ENCODE measurements at regions not wholly inside any gene's neighbourhood (a gene's known extent, or its start where the extent isn't known, plus 50 kb on each side); places are given as distances from the start of the nearest gene placed in this dataset.

DNA sequence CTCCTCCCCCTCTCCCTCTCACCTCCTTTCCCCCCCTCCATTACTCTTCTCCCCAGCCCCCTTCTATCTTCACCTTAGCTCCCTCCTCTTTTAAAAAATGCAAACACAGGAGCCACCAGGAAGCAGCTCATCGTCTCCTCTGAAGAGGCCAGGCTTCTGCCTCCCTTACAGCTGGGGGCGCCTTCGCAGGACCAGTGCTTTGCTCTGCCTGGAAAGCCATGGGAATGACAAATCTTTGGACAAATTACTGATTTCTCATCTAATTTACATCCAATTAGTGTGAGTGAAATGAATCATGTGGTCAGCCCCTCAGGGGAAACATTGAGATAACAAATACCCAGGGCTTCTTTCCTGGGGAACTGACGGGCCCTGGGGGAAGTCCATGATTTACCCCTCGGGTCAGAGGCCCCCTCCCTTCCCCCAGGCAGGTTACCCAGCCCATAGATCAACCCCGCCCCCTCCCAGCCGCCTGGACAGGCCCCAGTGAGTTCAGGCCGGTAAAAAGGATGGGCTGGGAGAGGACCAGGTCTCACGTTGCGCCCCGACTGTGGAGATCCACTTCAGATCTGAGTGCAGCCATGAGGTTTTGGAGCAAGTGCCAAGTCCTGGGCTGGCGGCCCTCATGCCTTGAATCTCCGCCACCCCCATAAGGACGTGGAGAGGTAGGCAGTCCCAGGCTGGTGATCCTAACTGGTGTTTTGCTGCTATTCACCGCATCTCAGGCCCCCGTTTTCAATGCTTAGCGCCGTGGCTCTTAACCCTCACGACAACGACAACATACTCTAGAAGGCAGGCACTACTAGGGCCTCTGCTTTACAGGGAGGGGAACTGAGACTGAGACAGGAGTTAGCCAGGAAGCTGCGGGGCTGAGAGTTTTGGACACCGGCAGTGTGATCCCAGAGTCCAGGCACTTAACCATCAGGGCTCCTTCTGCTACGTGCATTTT lies 300.8 kb downstream of the RRAGC start:
- Histone ChIP-seq H3K36me3 (ENCODE audit: insufficient read depth, insufficient read length, low read length) (no peaks in the 10 kb centered on the region), H3K9ac (ENCODE audit: insufficient read length, low read depth) (peak overlapping the region; percentile 74)

DNA sequence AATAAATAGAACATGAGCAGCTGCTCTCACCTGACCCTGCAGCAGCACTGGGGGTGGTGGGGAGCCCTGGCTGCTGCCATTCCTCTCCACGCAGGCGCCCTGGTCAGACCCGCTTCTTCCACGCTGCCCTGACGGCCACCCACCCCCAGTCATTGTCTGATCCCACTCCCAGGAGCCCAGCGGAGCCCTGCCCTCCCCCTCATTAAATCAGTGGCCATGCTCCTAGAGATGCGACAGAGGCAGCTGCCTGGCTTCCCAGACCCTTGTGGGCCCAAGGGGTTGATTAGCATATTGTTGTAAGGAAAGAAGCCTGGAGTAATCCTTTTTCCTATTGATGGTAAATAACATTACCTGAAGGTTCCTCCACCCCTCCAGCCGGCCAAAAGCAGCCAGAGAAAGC lies 301.5 kb downstream of the RRAGC start:
- Histone ChIP-seq H3K9ac (ENCODE audit: insufficient read length, low read depth) (peak overlapping the region; percentile 61), H3K4me3 (ENCODE audit: insufficient read length, low read depth) (peak overlapping the region; percentile 6), H3K4me1 (ENCODE audit: insufficient read depth, insufficient read length) (peaks cover 22% of the 10 kb centered on the region), H3K9me3 (ENCODE audit: insufficient read depth, low read length) (no peaks in the 10 kb centered on the region), H3K27me3 (ENCODE audit: insufficient read depth, insufficient read length) (no peaks in the 10 kb centered on the region), H3K36me3 (ENCODE audit: insufficient read depth, insufficient read length, low read length) (no peaks in the 10 kb centered on the region)
- TF ChIP-seq YY1 (IDR thresholded peaks at IDR 0.05; ENCODE audit: insufficient read depth, insufficient read length) (no peak), ZNF274 (IDR thresholded peaks at IDR 0.05; ENCODE audit: low read depth, low read length) (no peak), SUZ12 (IDR thresholded peaks at IDR 0.05; ENCODE audit: extremely low read depth, insufficient read depth, insufficient read length) (no peak)
- DNase-seq (ENCODE audit: low read depth, low spot score), result peak; percentile 59

More for the DNA sequence above, 300.8 kb downstream of the RRAGC start:
- H3K27me3 ChIP-seq (ENCODE audit: insufficient read depth, insufficient read length), result no peaks in the 10 kb centered on the region
- no peaks in the 10 kb centered on the region for H3K9me3 ChIP-seq (ENCODE audit: insufficient read depth, low read length)
- peaks cover 22% of the 10 kb centered on the region for H3K4me1 ChIP-seq (ENCODE audit: insufficient read depth, insufficient read length)
- peak; percentile 71 for DNase-seq (ENCODE audit: low read depth, low spot score)
- TF ChIP-seq SUZ12 (IDR thresholded peaks at IDR 0.05; ENCODE audit: extremely low read depth, insufficient read depth, insufficient read length) (no peak), YY1 (IDR thresholded peaks at IDR 0.05; ENCODE audit: insufficient read depth, insufficient read length) (no peak), ZNF274 (IDR thresholded peaks at IDR 0.05; ENCODE audit: low read depth, low read length) (no peak)
- peak overlapping the region; percentile 41 for H3K4me3 ChIP-seq (ENCODE audit: insufficient read length, low read depth)

DNA sequence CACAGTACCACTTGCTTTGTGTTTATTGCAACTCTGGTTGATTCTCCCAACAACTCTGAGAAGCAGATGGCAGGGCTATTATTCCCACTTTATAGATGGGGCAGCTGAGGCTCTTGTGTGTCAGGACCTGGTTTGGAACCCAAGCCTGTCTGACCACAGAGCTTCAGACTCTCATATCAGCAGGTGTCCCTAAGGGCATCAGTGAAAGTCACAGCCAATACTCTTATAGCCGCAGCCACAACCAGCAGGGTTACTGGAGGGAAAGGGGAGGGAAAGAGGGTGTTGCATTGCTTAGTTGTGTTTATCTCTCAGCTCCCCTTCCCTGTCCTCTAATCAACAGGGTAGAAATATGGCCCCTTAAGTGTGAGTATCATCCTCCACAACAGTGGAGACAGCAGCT lies 304.0 kb downstream of the RRAGC start:
- H3K9me3 ChIP-seq (ENCODE audit: insufficient read depth, low read length), result no peaks in the 10 kb centered on the region
- H3K4me3 ChIP-seq (ENCODE audit: insufficient read length, low read depth), result no peak overlapping the region
- no peak overlapping the region for H3K9ac ChIP-seq (ENCODE audit: insufficient read length, low read depth)
- peaks cover 15% of the 10 kb centered on the region for H3K4me1 ChIP-seq (ENCODE audit: insufficient read depth, insufficient read length)
- no peaks in the 10 kb centered on the region for H3K27me3 ChIP-seq (ENCODE audit: insufficient read depth, insufficient read length)
- no peaks in the 10 kb centered on the region for H3K36me3 ChIP-seq (ENCODE audit: insufficient read depth, insufficient read length, low read length)
- DNase-seq (ENCODE audit: low read depth, low spot score), result no peak
- TF ChIP-seq ZNF274 (IDR thresholded peaks at IDR 0.05; ENCODE audit: low read depth, low read length) (no peak), YY1 (IDR thresholded peaks at IDR 0.05; ENCODE audit: insufficient read depth, insufficient read length) (no peak), SUZ12 (IDR thresholded peaks at IDR 0.05; ENCODE audit: extremely low read depth, insufficient read depth, insufficient read length) (no peak)

DNA sequence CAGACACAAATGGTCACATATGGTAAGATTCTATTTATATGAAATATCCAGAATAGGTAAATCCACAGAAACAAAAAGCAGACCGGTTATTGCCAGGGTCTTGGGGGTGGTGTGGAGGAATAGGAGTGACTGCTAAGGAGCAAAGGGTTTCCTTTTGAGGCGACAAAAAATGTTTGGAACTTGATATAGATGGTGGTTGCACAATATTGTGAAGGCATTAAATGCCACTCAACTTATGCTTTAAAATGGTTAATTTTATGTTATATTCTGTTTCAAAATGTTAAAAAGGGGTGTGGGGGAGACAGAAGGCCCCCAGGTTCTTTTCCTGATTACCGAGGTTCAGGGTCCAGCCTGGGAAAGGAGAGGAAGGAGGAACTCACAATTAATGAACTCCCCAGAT lies 304.4 kb downstream of the RRAGC start:
- DNase-seq (ENCODE audit: low read depth, low spot score), result no peak
- no peaks in the 10 kb centered on the region for H3K36me3 ChIP-seq (ENCODE audit: insufficient read depth, insufficient read length, low read length)
- H3K27me3 ChIP-seq (ENCODE audit: insufficient read depth, insufficient read length), result no peaks in the 10 kb centered on the region
- peaks cover 11% of the 10 kb centered on the region for H3K4me1 ChIP-seq (ENCODE audit: insufficient read depth, insufficient read length)
- H3K9me3 ChIP-seq (ENCODE audit: insufficient read depth, low read length), result no peaks in the 10 kb centered on the region
- H3K9ac ChIP-seq (ENCODE audit: insufficient read length, low read depth), result no peak overlapping the region
- no peak overlapping the region for H3K4me3 ChIP-seq (ENCODE audit: insufficient read length, low read depth)
- no peak for TF ChIP-seq SUZ12 (IDR thresholded peaks at IDR 0.05; ENCODE audit: extremely low read depth, insufficient read depth, insufficient read length)

DNA sequence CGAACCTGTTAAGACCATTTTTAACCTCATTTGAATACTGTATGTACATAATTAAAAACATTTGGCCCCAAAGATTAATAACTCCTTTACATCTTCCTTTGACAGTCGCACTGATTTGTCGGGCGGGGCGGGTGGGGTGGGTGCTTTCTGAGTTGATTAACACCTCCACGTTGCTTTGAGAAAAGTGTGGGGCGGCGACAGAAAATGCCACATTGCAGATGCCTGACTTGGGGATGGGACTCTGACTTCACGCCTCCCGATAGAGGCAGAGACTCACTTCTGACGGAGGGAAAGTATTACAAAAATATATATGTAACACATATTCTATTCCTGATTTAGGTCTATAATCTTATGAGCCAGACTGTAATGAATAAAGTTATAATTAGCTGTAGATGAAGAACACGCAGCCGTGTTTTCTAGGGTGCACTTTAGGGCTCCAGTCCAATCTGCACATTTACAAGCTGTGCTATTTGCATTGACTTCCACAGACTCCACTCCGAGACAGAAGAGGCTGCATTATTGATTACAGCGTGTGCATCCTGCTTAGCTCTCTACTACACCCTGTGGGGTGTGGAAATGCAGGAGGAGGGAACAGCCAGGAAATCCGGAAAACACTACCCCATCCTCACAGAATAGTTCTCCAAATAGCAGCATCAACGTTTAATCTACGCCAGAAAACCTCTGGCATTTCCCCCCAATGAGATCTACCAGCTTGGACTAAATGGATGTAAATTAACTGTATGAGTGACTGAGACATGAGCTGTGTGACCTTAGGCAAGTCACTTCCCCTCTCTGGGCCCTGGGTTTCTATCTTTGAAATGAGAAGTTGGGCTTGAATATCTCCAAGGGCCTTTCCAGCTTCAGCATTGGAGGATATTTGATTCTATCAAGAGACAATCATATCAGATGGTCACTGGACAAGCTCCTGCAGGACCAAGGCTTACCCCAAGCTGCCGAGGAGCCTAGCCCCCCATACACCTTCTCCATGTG lies 308.0 kb downstream of the RRAGC start:
- H3K36me3 ChIP-seq (ENCODE audit: insufficient read depth, insufficient read length, low read length), result no peaks in the 10 kb centered on the region
- no peak overlapping the region for H3K9ac ChIP-seq (ENCODE audit: insufficient read length, low read depth)
- DNase-seq (ENCODE audit: low read depth, low spot score), result no peak
- H3K4me3 ChIP-seq (ENCODE audit: insufficient read length, low read depth), result no peak overlapping the region
- TF ChIP-seq ZNF274 (IDR thresholded peaks at IDR 0.05; ENCODE audit: low read depth, low read length), result no peak
- TF ChIP-seq YY1 (IDR thresholded peaks at IDR 0.05; ENCODE audit: insufficient read depth, insufficient read length), result no peak
- no peak for TF ChIP-seq SUZ12 (IDR thresholded peaks at IDR 0.05; ENCODE audit: extremely low read depth, insufficient read depth, insufficient read length)
- H3K4me1 ChIP-seq (ENCODE audit: insufficient read depth, insufficient read length), result peaks cover 3% of the 10 kb centered on the region
- no peaks in the 10 kb centered on the region for H3K27me3 ChIP-seq (ENCODE audit: insufficient read depth, insufficient read length)
- H3K9me3 ChIP-seq (ENCODE audit: insufficient read depth, low read length), result no peaks in the 10 kb centered on the region

DNA sequence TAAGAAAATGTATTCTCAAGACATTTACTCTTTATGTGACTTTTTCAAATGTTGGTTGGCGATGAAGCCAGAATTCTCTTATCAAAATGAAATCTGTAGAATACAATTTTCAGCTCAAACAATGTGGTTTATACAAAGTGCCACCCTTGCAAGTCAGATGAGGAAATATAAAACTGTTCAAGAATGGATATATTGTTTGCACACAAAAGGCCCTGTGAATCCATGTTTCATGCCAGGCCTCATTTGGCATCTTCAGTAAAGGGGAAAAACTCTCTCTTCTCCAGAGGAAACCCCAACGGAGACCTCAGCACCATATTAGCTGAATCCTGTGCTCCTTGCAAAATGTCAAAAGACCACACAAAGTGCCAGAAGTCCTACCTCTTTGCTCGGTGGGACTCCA lies 310.4 kb downstream of the RRAGC start:
- no peaks in the 10 kb centered on the region for H3K9me3 ChIP-seq (ENCODE audit: insufficient read depth, low read length)
- DNase-seq (ENCODE audit: low read depth, low spot score), result no peak
- TF ChIP-seq ZNF274 (IDR thresholded peaks at IDR 0.05; ENCODE audit: low read depth, low read length) (no peak), SUZ12 (IDR thresholded peaks at IDR 0.05; ENCODE audit: extremely low read depth, insufficient read depth, insufficient read length) (no peak), YY1 (IDR thresholded peaks at IDR 0.05; ENCODE audit: insufficient read depth, insufficient read length) (no peak)
- no peak overlapping the region for H3K9ac ChIP-seq (ENCODE audit: insufficient read length, low read depth)
- H3K4me1 ChIP-seq (ENCODE audit: insufficient read depth, insufficient read length), result peaks cover 12% of the 10 kb centered on the region
- H3K36me3 ChIP-seq (ENCODE audit: insufficient read depth, insufficient read length, low read length), result no peaks in the 10 kb centered on the region
- H3K4me3 ChIP-seq (ENCODE audit: insufficient read length, low read depth), result no peak overlapping the region
- H3K27me3 ChIP-seq (ENCODE audit: insufficient read depth, insufficient read length), result no peaks in the 10 kb centered on the region

DNA sequence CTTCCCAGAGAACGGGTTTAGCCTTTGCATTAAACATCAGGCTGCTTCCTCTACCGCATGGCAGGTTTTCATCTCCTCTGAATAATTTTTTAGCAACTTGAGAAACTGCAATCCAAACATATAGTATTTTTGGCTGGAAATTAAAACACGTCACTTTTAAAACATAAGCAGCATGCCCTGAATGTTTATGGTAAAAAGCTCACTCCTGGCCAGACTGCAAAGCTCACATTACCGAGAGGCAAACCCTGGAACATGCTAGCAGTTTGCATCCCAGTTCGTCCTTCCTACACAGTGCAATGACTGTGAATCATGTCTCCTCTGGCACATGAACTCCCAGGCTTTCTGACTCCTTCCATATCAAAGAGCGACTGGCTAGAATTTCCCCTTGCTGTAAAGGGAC lies 312.3 kb downstream of the RRAGC start:
- H3K27me3 ChIP-seq (ENCODE audit: insufficient read depth, insufficient read length), result no peaks in the 10 kb centered on the region
- no peak for TF ChIP-seq YY1 (IDR thresholded peaks at IDR 0.05; ENCODE audit: insufficient read depth, insufficient read length)
- no peak for TF ChIP-seq ZNF274 (IDR thresholded peaks at IDR 0.05; ENCODE audit: low read depth, low read length)
- TF ChIP-seq SUZ12 (IDR thresholded peaks at IDR 0.05; ENCODE audit: extremely low read depth, insufficient read depth, insufficient read length), result no peak

More for the DNA sequence above, 312.3 kb downstream of the RRAGC start:
- H3K36me3 ChIP-seq (ENCODE audit: insufficient read depth, insufficient read length, low read length), result no peaks in the 10 kb centered on the region
- H3K4me3 ChIP-seq (ENCODE audit: insufficient read length, low read depth), result no peak overlapping the region
- no peak overlapping the region for H3K9ac ChIP-seq (ENCODE audit: insufficient read length, low read depth)
- no peak for DNase-seq (ENCODE audit: low read depth, low spot score)
- H3K4me1 ChIP-seq (ENCODE audit: insufficient read depth, insufficient read length), result peaks cover 12% of the 10 kb centered on the region
- no peaks in the 10 kb centered on the region for H3K9me3 ChIP-seq (ENCODE audit: insufficient read depth, low read length)
